ENCODE measurements at regions not wholly inside any gene's neighbourhood (a gene's known extent, or its start where the extent isn't known, plus 50 kb on each side); places are given as distances from the start of the nearest gene placed in this dataset.
A peak's percentile ranks its signal among the peaks of the same experiment; 100 is the strongest.

- Histone ChIP-seq H3K9me3 (no peaks in the 10 kb centered on the region), H3K4me1 (no peaks in the 10 kb centered on the region), H3K27me3 (no peaks in the 10 kb centered on the region), H3K4me3 (no peak overlapping the region), H3K36me3 (no peaks in the 10 kb centered on the region), H3K27ac (no peak overlapping the region)
- no peak for TF ChIP-seq POLR2AphosphoS5 (IDR thresholded peaks at IDR 0.05)
- TF ChIP-seq POLR2A (IDR thresholded peaks at IDR 0.05) = no peak
- no peak for TF ChIP-seq CTCF (IDR thresholded peaks at IDR 0.05)
- no peak for TF ChIP-seq EP300 (IDR thresholded peaks at IDR 0.05)
- intact Hi-C loops (cut with DNase I; ENCODE audit: low total_unique reads) = no loop called here
- peak in 1 of 2 donors; percentile 48 for DNase-seq
- 71 to 82% (median 74%) methylated on average over 2 of the region's 2 CpGs for WGBS, 5 donors
Measured at GRCh38 chr2:126370201-126370600, 285.8 kb upstream of the GYPC start.

- no peaks in the 10 kb centered on the region for H3K36me3 ChIP-seq
- H3K4me3 ChIP-seq = no peak overlapping the region
- H3K27me3 ChIP-seq = no peaks in the 10 kb centered on the region
- no peak for TF ChIP-seq POLR2AphosphoS5 (IDR thresholded peaks at IDR 0.05)
- TF ChIP-seq EP300 (IDR thresholded peaks at IDR 0.05) = no peak
- no peak for TF ChIP-seq POLR2A (IDR thresholded peaks at IDR 0.05)
- TF ChIP-seq CTCF (IDR thresholded peaks at IDR 0.05) = no peak
- no peaks in the 10 kb centered on the region for H3K4me1 ChIP-seq
- no peak overlapping the region for H3K27ac ChIP-seq
- intact Hi-C loops (cut with DNase I; ENCODE audit: low total_unique reads) = no loop called here
- no peaks in the 10 kb centered on the region for H3K9me3 ChIP-seq
- no peak for DNase-seq
- 76 to 93% (median 89%) methylated on average over 2 to 4 of the region's 4 CpGs for WGBS, 5 donors
Measured at GRCh38 chr2:126372406-126372805, 283.6 kb upstream of the GYPC start.

- Histone ChIP-seq H3K27me3 (no peaks in the 10 kb centered on the region), H3K36me3 (no peaks in the 10 kb centered on the region), H3K4me1 (no peaks in the 10 kb centered on the region), H3K9me3 (no peaks in the 10 kb centered on the region), H3K27ac (no peak overlapping the region), H3K4me3 (no peak overlapping the region)
- DNase-seq = no peak
- intact Hi-C loops (cut with DNase I; ENCODE audit: low total_unique reads) = no loop called here
- no peak for TF ChIP-seq POLR2AphosphoS5 (IDR thresholded peaks at IDR 0.05)
- TF ChIP-seq EP300 (IDR thresholded peaks at IDR 0.05) = no peak
- TF ChIP-seq POLR2A (IDR thresholded peaks at IDR 0.05) = no peak
- no peak for TF ChIP-seq CTCF (IDR thresholded peaks at IDR 0.05)
- 33 to 47% (median 42%) methylated on average over 1 of the region's 1 CpG for WGBS, 5 donors
Measured at GRCh38 chr2:126378176-126378575, 277.8 kb upstream of the GYPC start.

GRCh38 chr2:126381091-126381490 lies 274.9 kb upstream of the GYPC start:
- peak in 1 of 2 donors; percentile 16 for DNase-seq
- 58 to 68% (median 66%) methylated on average over 8 of the region's 8 CpGs for WGBS, 5 donors
- Histone ChIP-seq H3K36me3 (no peaks in the 10 kb centered on the region), H3K9me3 (peaks cover 0 to 5% (median 2%) of the 10 kb centered on the region in 4 donors), H3K27ac (no peak overlapping the region), H3K4me3 (no peak overlapping the region), H3K27me3 (no peaks in the 10 kb centered on the region), H3K4me1 (no peaks in the 10 kb centered on the region)
- TF ChIP-seq EP300 (IDR thresholded peaks at IDR 0.05) (no peak), POLR2A (IDR thresholded peaks at IDR 0.05) (no peak), POLR2AphosphoS5 (IDR thresholded peaks at IDR 0.05) (no peak), CTCF (IDR thresholded peaks at IDR 0.05) (no peak)
- intact Hi-C loops (cut with DNase I; ENCODE audit: low total_unique reads) = no loop called here

Measured in stomach (tissue), 8 donors.